ENCODE measurements at regions not wholly inside any gene's neighbourhood (a gene's known extent, or its start where the extent isn't known, plus 50 kb on each side); places are given as distances from the start of the nearest gene placed in this dataset.

GRCh38 chr7:114180556-114181266 is 233.9 kb upstream of the FOXP2 start:
- Histone ChIP-seq H3K27me3 (ENCODE audit: control insufficient read depth in 1 of 2, insufficient read depth in 2 of 2, low read length in 2 of 2) (no peaks in the 10 kb centered on the region; a peak in 1 of 5 replicates), H3K79me2 (ENCODE audit: insufficient read depth, low read length) (no peaks in the 10 kb centered on the region), H3K9ac (ENCODE audit: insufficient read depth, low read depth, low read length) (no peak overlapping the region), H3K4me1 (ENCODE audit: insufficient read depth, low read length) (no peaks in the 10 kb centered on the region), H3K4me2 (ENCODE audit: low read depth, low read length) (no peak overlapping the region), H3K9me3 (ENCODE audit: low read length) (no peaks in the 10 kb centered on the region), H2AFZ (ENCODE audit: low read length) (no peak overlapping the region), H4K20me1 (ENCODE audit: insufficient read depth, low read length) (no peaks in the 10 kb centered on the region), H3K4me3 (replicated peaks in 1 of 3; ENCODE audit: insufficient read depth in 1 of 3, low read depth in 2 of 3, low read length in 3 of 3) (no peak overlapping the region), H3K36me3 (replicated peaks in 1 of 2; ENCODE audit: control insufficient read depth in 1 of 2, insufficient read depth in 2 of 2, low read length in 2 of 2) (no peaks in the 10 kb centered on the region), H3K27ac (ENCODE audit: extremely low read length, insufficient read depth, low read length) (no peak overlapping the region)
- FAIRE-seq (no peak), ATAC-seq (no peak), DNase-seq (ENCODE audit: low spot score) (no peak)
- in situ Hi-C loops (cut with HindIII; ENCODE audit: extremely low pct_ligation_motif_present, low pct_unique_long_range_greater_than_20kb): no loop called here
- BruUV-seq (replicated peaks): no TSS peak
- TF ChIP-seq MAFF (IDR thresholded peaks at IDR 0.05; ENCODE audit: low read depth, low read length) (peak; percentile 58), ZNF335 (CRISPR knock-in tag; IDR thresholded peaks at IDR 0.05) (no peak), ZNF557 (CRISPR knock-in tag; IDR thresholded peaks at IDR 0.05) (no peak), MAFK (conservative IDR thresholded peaks at IDR 0.05 in 1 of 2, IDR thresholded peaks at IDR 0.05 in 1 of 2; ENCODE audit: low read length in 2 of 2) (peak; percentile 33 to 71; a peak in 3 of 4 replicates)
- ChIA-PET POLR2A (no interaction called here), CTCF (ENCODE audit: low intra/inter-chr PET ratio, low total read pairs) (no interaction called here)
- intact Hi-C loops (cut with micrococcal nuclease; ENCODE audit: unreplicated experiment): no loop called here

- no peak overlapping the region for H3K9ac ChIP-seq (ENCODE audit: insufficient read depth, low read depth, low read length)
- no peak overlapping the region for H2AFZ ChIP-seq (ENCODE audit: low read length)
- no peak overlapping the region for H3K4me2 ChIP-seq (ENCODE audit: low read depth, low read length)
- ChIA-PET CTCF (ENCODE audit: low intra/inter-chr PET ratio, low total read pairs) (no interaction called here), POLR2A (no interaction called here)
- no peak for FAIRE-seq
- no peak for DNase-seq (ENCODE audit: low spot score)
- no peaks in the 10 kb centered on the region for H3K9me3 ChIP-seq (ENCODE audit: low read length)
- H3K4me1 ChIP-seq (ENCODE audit: insufficient read depth, low read length): no peaks in the 10 kb centered on the region
- no peak overlapping the region for H3K27ac ChIP-seq (ENCODE audit: extremely low read length, insufficient read depth, low read length)
- no TSS peak for BruUV-seq (replicated peaks)
- WGBS (ENCODE audit: low lambda C conversion rate): under 1% methylated on average over 4 of the region's 4 CpGs
- intact Hi-C loops (cut with micrococcal nuclease; ENCODE audit: unreplicated experiment): no loop called here
- no peak for ATAC-seq
- in situ Hi-C loops (cut with HindIII; ENCODE audit: extremely low pct_ligation_motif_present, low pct_unique_long_range_greater_than_20kb): no loop called here
- H3K36me3 ChIP-seq (replicated peaks in 1 of 2; ENCODE audit: control insufficient read depth in 1 of 2, insufficient read depth in 2 of 2, low read length in 2 of 2): no peaks in the 10 kb centered on the region
- no peaks in the 10 kb centered on the region for H4K20me1 ChIP-seq (ENCODE audit: insufficient read depth, low read length)
- H3K27me3 ChIP-seq (ENCODE audit: control insufficient read depth in 1 of 2, insufficient read depth in 2 of 2, low read length in 2 of 2): no peaks in the 10 kb centered on the region
- H3K79me2 ChIP-seq (ENCODE audit: insufficient read depth, low read length): no peaks in the 10 kb centered on the region
- H3K4me3 ChIP-seq (replicated peaks in 1 of 3; ENCODE audit: insufficient read depth in 1 of 3, low read depth in 2 of 3, low read length in 3 of 3): no peak overlapping the region
- TF ChIP-seq YEATS2 (CRISPR knock-in tag; IDR thresholded peaks at IDR 0.05; ENCODE audit: borderline replicate concordance) (no peak), ZNF24 (IDR thresholded peaks at IDR 0.05) (no peak), ZBTB42 (CRISPR knock-in tag; IDR thresholded peaks at IDR 0.05) (no peak), DNMT3B (CRISPR knock-in tag; conservative IDR thresholded peaks at IDR 0.05) (no peak), ZFP91 (CRISPR knock-in tag; IDR thresholded peaks at IDR 0.05; ENCODE audit: borderline replicate concordance) (no peak), KLF12 (CRISPR knock-in tag; IDR thresholded peaks at IDR 0.05; ENCODE audit: borderline replicate concordance) (no peak), ATF5 (CRISPR knock-in tag; IDR thresholded peaks at IDR 0.05; ENCODE audit: low read depth) (no peak), RARA (CRISPR knock-in tag; IDR thresholded peaks at IDR 0.05) (no peak), MAFF (IDR thresholded peaks at IDR 0.05; ENCODE audit: low read depth, low read length) (no peak), LBX2 (CRISPR knock-in tag; IDR thresholded peaks at IDR 0.05; ENCODE audit: borderline replicate concordance) (no peak)
Measured at GRCh38 chr7:114175125-114175524, 239.5 kb upstream of the FOXP2 start.
